IPS-18c (cell line): ENCODE measurements at regions not wholly inside any gene's neighbourhood (a gene's known extent, or its start where the extent isn't known, plus 50 kb on each side); places are given as distances from the start of the nearest gene placed in this dataset.
"Not testable (repeated sequence)": the region's sequence is repeated elsewhere in the genome, so short reads cannot be mapped to it uniquely, and the experiment has no call there.

Experiments used
- H3K4me3 ChIP-seq: 2 replicates; pipeline ENCODE4 v1.7.0; 2013; ENCODE audit warnings: low read depth, mild to moderate bottlenecking, low read length, moderate library complexity; ENCODE audit not compliant: insufficient read depth
- H3K9me3 ChIP-seq: one replicate; pipeline ENCODE4 v1.6.1; 2013; ENCODE audit warnings: mild to moderate bottlenecking, low read length, moderate library complexity; ENCODE audit not compliant: control insufficient read depth, insufficient read depth

DNA sequence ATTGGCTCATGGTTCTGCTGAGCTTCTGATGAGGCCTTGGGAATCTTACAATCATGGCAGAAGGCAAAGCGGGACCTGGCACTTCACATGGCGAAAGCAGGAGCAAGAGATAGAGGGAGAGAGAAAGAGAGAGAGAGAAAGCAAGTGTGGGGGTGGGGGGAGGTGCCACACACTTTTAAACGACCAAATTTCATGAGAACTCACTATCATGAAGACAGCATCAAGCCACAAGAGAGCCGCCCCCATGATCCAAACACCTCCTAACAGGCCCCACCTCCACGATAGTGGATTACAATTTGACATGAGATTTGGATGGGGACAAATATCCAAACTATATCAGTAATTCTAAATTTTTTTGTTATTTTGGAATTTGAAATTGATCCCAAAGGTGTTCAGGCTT, 553.9 kb downstream of the PRR16 start:
- H3K4me3 ChIP-seq = no peak overlapping the region
- H3K9me3 ChIP-seq = no peaks in the 10 kb centered on the region

DNA sequence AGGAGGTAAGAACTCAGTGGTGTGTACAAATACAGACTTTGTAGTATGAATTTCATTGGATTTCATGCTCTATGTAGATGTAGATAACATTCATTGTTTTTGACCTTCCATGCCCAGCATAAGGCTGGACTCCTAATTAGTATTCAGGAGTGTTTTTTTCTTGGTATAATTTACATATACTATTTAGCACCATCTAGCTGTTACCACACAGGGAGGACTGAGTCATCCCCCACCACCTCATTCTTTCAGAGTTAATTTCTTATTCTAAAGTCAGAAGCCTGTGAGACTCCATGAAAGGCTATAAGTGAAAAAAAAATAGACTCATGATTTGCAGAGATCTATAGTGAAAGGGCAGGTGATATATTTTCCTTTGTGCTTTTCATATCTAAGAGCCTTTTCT, 555.0 kb downstream of the PRR16 start:
- no peak overlapping the region for H3K4me3 ChIP-seq
- no peaks in the 10 kb centered on the region for H3K9me3 ChIP-seq

- Histone ChIP-seq H3K4me3 (no peak overlapping the region), H3K9me3 (no peaks in the 10 kb centered on the region)
These were observed 555.6 kb downstream of the PRR16 start for GRCh38 chr5:121019734-121020133.

GRCh38 chr5:121021681-121022080, 557.6 kb downstream of the PRR16 start:
- no peak overlapping the region for H3K4me3 ChIP-seq

GRCh38 chr5:121024416-121025311, 560.6 kb downstream of the PRR16 start:
- Histone ChIP-seq H3K9me3 (no peaks in the 10 kb centered on the region), H3K4me3 (no peak overlapping the region)

More at GRCh38 chr5:121021681-121022080, 557.6 kb downstream of the PRR16 start:
- no peaks in the 10 kb centered on the region for H3K9me3 ChIP-seq

GRCh38 chr5:121025671-121026070, 561.6 kb downstream of the PRR16 start:
- no peak overlapping the region for H3K4me3 ChIP-seq
- H3K9me3 ChIP-seq = no peaks in the 10 kb centered on the region

GRCh38 chr5:121027636-121028035, 563.5 kb downstream of the PRR16 start:
- no peaks in the 10 kb centered on the region for H3K9me3 ChIP-seq
- H3K4me3 ChIP-seq = no peak overlapping the region

DNA sequence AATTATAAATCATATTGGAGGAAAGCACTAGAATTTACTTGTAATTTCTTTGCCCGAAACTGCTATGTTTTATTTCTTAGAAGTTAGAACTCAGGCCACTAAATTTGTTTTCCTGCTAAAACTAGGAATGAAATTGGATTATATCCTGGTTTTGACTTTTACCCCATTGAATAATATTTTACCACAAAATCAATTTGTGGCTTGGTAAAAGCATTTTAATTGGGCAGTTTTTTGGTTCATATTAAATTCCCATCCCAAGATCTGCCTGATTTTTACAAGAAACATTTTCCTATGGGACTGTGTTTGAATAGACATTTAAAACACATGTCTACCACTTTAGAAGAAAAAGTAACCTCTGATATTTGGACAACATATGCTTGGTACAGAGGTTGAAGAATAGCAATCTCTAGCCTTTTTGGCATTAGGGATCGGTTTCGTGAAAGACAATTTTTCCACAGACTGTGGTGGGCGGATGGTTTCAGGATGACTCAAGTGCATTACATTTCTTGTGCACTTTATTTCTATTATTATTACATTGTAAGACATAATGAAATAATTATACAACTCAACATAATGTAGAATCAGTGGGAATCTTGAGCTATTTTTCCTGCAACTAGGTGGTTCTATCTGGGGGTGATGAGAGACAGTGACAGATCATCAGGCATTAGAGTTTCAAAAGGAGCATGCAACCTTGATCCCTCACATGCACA, 565.6 kb downstream of the PRR16 start:
- H3K9me3 ChIP-seq = no peaks in the 10 kb centered on the region
- H3K4me3 ChIP-seq = no peak overlapping the region

DNA sequence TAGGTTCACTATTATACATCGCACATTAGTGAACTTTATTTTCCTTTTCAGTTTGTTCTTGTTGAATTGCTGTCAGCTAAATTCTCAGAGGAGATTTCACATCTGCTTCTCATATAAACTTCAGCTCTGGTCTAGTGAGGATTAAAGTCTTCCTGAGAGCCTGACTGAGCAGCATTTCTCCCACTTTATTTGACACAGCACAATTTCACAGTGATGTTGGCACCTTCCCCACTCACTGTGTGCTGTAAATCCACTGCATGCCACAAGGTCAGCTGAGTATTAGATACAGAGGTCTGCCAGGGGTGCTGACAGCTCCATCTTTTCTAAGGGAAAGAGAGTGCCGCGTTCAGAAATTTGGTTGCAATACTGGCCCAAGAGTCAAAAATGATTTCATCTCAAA, 567.4 kb downstream of the PRR16 start:
- H3K4me3 ChIP-seq = no peak overlapping the region
- no peaks in the 10 kb centered on the region for H3K9me3 ChIP-seq

GRCh38 chr5:121033334-121033733, 569.2 kb downstream of the PRR16 start:
- Histone ChIP-seq H3K9me3 (no peaks in the 10 kb centered on the region), H3K4me3 (no peak overlapping the region)

- no peak overlapping the region for H3K4me3 ChIP-seq
- no peaks in the 10 kb centered on the region for H3K9me3 ChIP-seq
These were observed 574.3 kb downstream of the PRR16 start for GRCh38 chr5:121038438-121038837.

GRCh38 chr5:121049971-121050370, 585.9 kb downstream of the PRR16 start:
- no peaks in the 10 kb centered on the region for H3K9me3 ChIP-seq
- H3K4me3 ChIP-seq = no peak overlapping the region

GRCh38 chr5:121053055-121053985, 589.2 kb downstream of the PRR16 start:
- Histone ChIP-seq H3K4me3 (no peak overlapping the region), H3K9me3 (no peaks in the 10 kb centered on the region)

GRCh38 chr5:121055586-121055985, 591.5 kb downstream of the PRR16 start:
- Histone ChIP-seq H3K4me3 (no peak overlapping the region), H3K9me3 (no peaks in the 10 kb centered on the region)

DNA sequence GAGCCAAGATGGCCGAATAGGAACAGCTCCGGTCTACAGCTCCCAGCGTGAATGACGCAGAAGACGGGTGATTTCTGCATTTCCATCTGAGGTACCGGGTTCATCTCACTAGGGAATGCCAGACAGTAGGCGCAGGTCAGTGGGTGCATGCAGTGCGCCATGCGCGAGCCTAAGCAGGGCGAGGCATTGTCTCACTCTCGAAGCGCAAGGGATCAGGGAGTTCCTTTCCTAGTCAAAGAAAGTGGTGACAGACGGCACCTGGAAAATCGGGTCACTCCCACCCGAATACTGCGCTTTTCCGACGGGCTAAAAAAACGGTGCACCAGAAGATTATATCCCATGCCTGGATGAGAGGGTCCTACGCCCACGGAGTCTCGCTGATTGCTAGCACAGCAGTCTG, 600.1 kb downstream of the PRR16 start:
- peak overlapping the region; percentile 20; the same call in 1 of the 2 replicates for H3K4me3 ChIP-seq
- not testable (repeated sequence) for H3K9me3 ChIP-seq

- Histone ChIP-seq H3K4me3 (no peak overlapping the region), H3K9me3 (peaks cover 3% of the 10 kb centered on the region)
These were observed 622.6 kb downstream of the PRR16 start for GRCh38 chr5:121086671-121087070.

GRCh38 chr5:121087560-121087959, 623.5 kb downstream of the PRR16 start:
- Histone ChIP-seq H3K9me3 (peaks cover 3% of the 10 kb centered on the region), H3K4me3 (no peak overlapping the region)
